SK-N-SH (cell line): ENCODE measurements at regions not wholly inside any gene's neighbourhood (a gene's known extent, or its start where the extent isn't known, plus 50 kb on each side); places are given as distances from the start of the nearest gene placed in this dataset.
A peak's percentile ranks its signal among the peaks of the same experiment; 100 is the strongest.

ENCODE experiments used
- CTCF ChIA-PET: fragments of 300-600, 350-600 bp; formaldehyde crosslinking; extraction: SDS; loops from one replicate; lab custom pipeline; 2021; lab: Yijun Ruan, JAX
- POLR2A ChIA-PET: fragments of 350-600 bp; sonication (Branson Sonifier 250); formaldehyde crosslinking; extraction: SDS; loops from one replicate; lab custom pipeline; 2020; ENCODE audit warnings: antibody characterized with exemption, inconsistent platforms; lab: Yijun Ruan, JAX
- DNase-seq: peaks from one replicate; pipeline ENCODE4 v3.0.0; 2012
- H2AFZ ChIP-seq: fragments of 200-600 bp; sonication (generic); 2 replicates; pipeline ENCODE4 v1.8.1; 2016; ENCODE audit warnings: antibody characterized with exemption, mild to moderate bottlenecking, low read depth
- H3F3A ChIP-seq: fragments of 200-600 bp; sonication (generic); replicated peaks from 2 replicates; pipeline ENCODE3; 2016; ENCODE audit warnings: antibody characterized with exemption, mild to moderate bottlenecking; ENCODE audit not compliant: insufficient read depth
- H3K27ac ChIP-seq, 2 experiments: fragments of 200-500 bp in 1 of 2; fragments of 200-600 bp in 1 of 2; sonication (Bioruptor generic) in 1 of 2; sonication (generic), shearing (Covaris generic) in 1 of 2; 2 replicates each; pipeline versions ENCODE4 v1.5.1 to v1.6.1; 2014 to 2016; ENCODE audit warnings: low read depth in 2 of 2, inconsistent platforms in 1 of 2, low read length in 1 of 2, mild to moderate bottlenecking in 1 of 2, mixed read lengths in 1 of 2
- H3K27me3 ChIP-seq: fragments of 200-600 bp; sonication (generic), shearing (Covaris generic); 2 replicates; pipeline ENCODE4 v1.6.1; 2016; ENCODE audit warnings: mixed run types; ENCODE audit not compliant: insufficient read depth
- H3K36me3 ChIP-seq, 2 experiments: fragments of 200-500 bp in 1 of 2; fragments of 200-600 bp in 1 of 2; sonication (Bioruptor generic) in 1 of 2; sonication (generic) in 1 of 2; replicated peaks in 1 of 2; 2 replicates each; pipeline versions ENCODE3 to v1.5.1; 2014 to 2016; ENCODE audit warnings: low read length in 1 of 2, mild to moderate bottlenecking in 1 of 2; ENCODE audit not compliant: insufficient read depth in 2 of 2, control insufficient read depth in 1 of 2
- H3K4me1 ChIP-seq, 2 experiments: fragments of 200-500 bp in 1 of 2; fragments of 200-600 bp in 1 of 2; sonication (Bioruptor generic) in 1 of 2; sonication (generic), shearing (Covaris generic) in 1 of 2; 2 replicates each; pipeline versions ENCODE4 v1.5.1 to v1.6.1; 2014 to 2016; ENCODE audit warnings: low read depth in 1 of 2, low read length in 1 of 2, mixed run types in 1 of 2; ENCODE audit not compliant: insufficient read depth in 2 of 2, control insufficient read depth in 1 of 2
- H3K4me2 ChIP-seq: fragments of 200-600 bp; sonication (generic), shearing (Covaris generic); 2 replicates; pipeline ENCODE4 v1.6.1; 2017; ENCODE audit warnings: mixed run types
- H3K4me3 ChIP-seq, 2 experiments: fragments of 200-500 bp in 1 of 2; fragments of 200-600 bp in 1 of 2; sonication (Bioruptor generic) in 1 of 2; sonication (generic), shearing (Covaris generic) in 1 of 2; 2 replicates each; pipeline versions ENCODE4 v1.5.1 to v1.8.1; 2014 to 2016; ENCODE audit warnings: low read depth in 2 of 2, inconsistent platforms in 1 of 2, low read length in 1 of 2, mild to moderate bottlenecking in 1 of 2, mixed read lengths in 1 of 2, moderate library complexity in 1 of 2
- H3K79me2 ChIP-seq: fragments of 200-600 bp; sonication (generic); 2 replicates; pipeline ENCODE4 v1.8.1; 2017; ENCODE audit warnings: mild to moderate bottlenecking; ENCODE audit not compliant: insufficient read depth
- H3K9ac ChIP-seq: fragments of 200-600 bp; sonication (generic); 2 replicates; pipeline ENCODE4 v1.6.1; 2017; ENCODE audit warnings: mixed run types
- H3K9me2 ChIP-seq: fragments of 200-600 bp; sonication (generic); 2 replicates; pipeline ENCODE4 v1.6.1; 2017; ENCODE audit warnings: mixed run types
- H3K9me3 ChIP-seq: fragments of 200-600 bp; sonication (generic); 2 replicates; pipeline ENCODE4 v1.6.1; 2017; ENCODE audit warnings: mixed run types, mild to moderate bottlenecking, moderate library complexity
- H4K20me1 ChIP-seq: fragments of 200-600 bp; sonication (generic); 2 replicates; pipeline ENCODE4 v1.6.1; 2017; ENCODE audit warnings: mild to moderate bottlenecking, mixed run types; ENCODE audit not compliant: insufficient read depth
- CHD2 ChIP-seq: fragments of 150-350 bp; IDR thresholded peaks from 2 replicates; pipeline ENCODE4 v1.6.1; 2018; ENCODE audit warnings: low read length; ENCODE audit not compliant: partially characterized antibody
- ELF1 ChIP-seq: IDR thresholded peaks from 2 replicates; pipeline ENCODE4 v1.4.0; 2012
- EP300 ChIP-seq, 2 experiments: IDR thresholded peaks; 2 replicates each; pipeline versions ENCODE4 v1.4.0 to v1.6.1; 2012; ENCODE audit warnings: borderline replicate concordance in 1 of 2, low read depth in 1 of 2, low read length in 1 of 2
- FOSL2 ChIP-seq: IDR thresholded peaks from 2 replicates; pipeline ENCODE4 v1.4.0; 2012; ENCODE audit warnings: low read depth, mild to moderate bottlenecking, moderate library complexity, borderline replicate concordance
- FOXJ3 ChIP-seq: sonication (generic); formaldehyde crosslinking; IDR thresholded peaks from 2 replicates; pipeline ENCODE4 v1.5.1; 2020; ENCODE audit warnings: mild to moderate bottlenecking, missing genetic modification reagents
- JUND ChIP-seq: IDR thresholded peaks from 2 replicates; pipeline ENCODE4 v1.4.0; 2012
- MEF2A ChIP-seq: IDR thresholded peaks from 2 replicates; pipeline ENCODE4 v1.4.0; 2012; ENCODE audit warnings: low read depth, borderline replicate concordance
- MXI1 ChIP-seq: IDR thresholded peaks from 2 replicates; pipeline ENCODE4 v1.6.1; 2012; ENCODE audit warnings: mild to moderate bottlenecking, low read depth, low read length, improper control_type of control experiment
- NFIC ChIP-seq: IDR thresholded peaks from 2 replicates; pipeline ENCODE4 v1.4.0; 2012; ENCODE audit warnings: borderline replicate concordance
- RAD21 ChIP-seq: IDR thresholded peaks from 2 replicates; pipeline ENCODE4 v1.6.1; 2012; ENCODE audit warnings: mild to moderate bottlenecking, low read length
- RCOR1 ChIP-seq: fragments of 150-350 bp; IDR thresholded peaks from 2 replicates; pipeline ENCODE4 v1.6.1; 2017; ENCODE audit warnings: antibody characterized with exemption, low read length
- RFX5 ChIP-seq: IDR thresholded peaks from 2 replicates; pipeline ENCODE4 v1.6.1; 2012; ENCODE audit warnings: mild to moderate bottlenecking, improper control_type of control experiment, low read length
- SIN3A ChIP-seq: IDR thresholded peaks from 2 replicates; pipeline ENCODE4 v1.6.1; 2012; ENCODE audit warnings: low read depth, mild to moderate bottlenecking, low read length, moderate library complexity, borderline replicate concordance
- SMC3 ChIP-seq: IDR thresholded peaks from 2 replicates; pipeline ENCODE4 v1.6.1; 2012; ENCODE audit warnings: low read depth, low read length, improper control_type of control experiment
- TAF1 ChIP-seq: IDR thresholded peaks from 2 replicates; pipeline ENCODE4 v1.6.1; 2012; ENCODE audit warnings: low read depth, mild to moderate bottlenecking, low read length, moderate library complexity, borderline replicate concordance
- TCF12 ChIP-seq: IDR thresholded peaks from 2 replicates; pipeline ENCODE4 v1.4.0; 2012
- YY1 ChIP-seq: IDR thresholded peaks from 2 replicates; pipeline ENCODE4 v1.4.0; 2012; ENCODE audit warnings: low read depth, mild to moderate bottlenecking
- WGBS: methylation state at CpG from one replicate; pipeline ENCODE4 v1.1.6; 2017; ENCODE audit warnings: low lambda C conversion rate; 5-methylcytosine and 5-hydroxymethylcytosine counted together
- TF ChIP-seq, protein P1 (sequence below): IDR thresholded peaks from 2 replicates; pipeline ENCODE4 v1.4.0; 2012; ENCODE audit warnings: low read depth
- TF ChIP-seq, protein P2 (sequence below): fragments of 200-600 bp; sonication (generic); IDR thresholded peaks from 2 replicates; pipeline ENCODE4 v1.6.1; 2017; ENCODE audit warnings: antibody characterized with exemption, mild to moderate bottlenecking, moderate library complexity
- TF ChIP-seq, protein P3 (sequence below): fragments of 150-350 bp; IDR thresholded peaks from 2 replicates; pipeline ENCODE4 v1.6.1; 2017; ENCODE audit warnings: antibody characterized with exemption, low read length, low read depth, borderline replicate concordance
- TF ChIP-seq, protein P4 (sequence below): IDR thresholded peaks from 2 replicates; pipeline ENCODE4 v1.6.1; 2012; ENCODE audit warnings: mild to moderate bottlenecking, low read depth, low read length, moderate library complexity
- TF ChIP-seq, protein P5 (sequence below): fragments of 150-350 bp; IDR thresholded peaks from 2 replicates; pipeline ENCODE4 v1.6.1; 2016; ENCODE audit warnings: mild to moderate bottlenecking, low read depth, low read length
- TF ChIP-seq, protein P6 (sequence below): IDR thresholded peaks from 2 replicates; pipeline ENCODE4 v1.4.0; 2012; ENCODE audit warnings: low read depth, borderline replicate concordance

DNA sequence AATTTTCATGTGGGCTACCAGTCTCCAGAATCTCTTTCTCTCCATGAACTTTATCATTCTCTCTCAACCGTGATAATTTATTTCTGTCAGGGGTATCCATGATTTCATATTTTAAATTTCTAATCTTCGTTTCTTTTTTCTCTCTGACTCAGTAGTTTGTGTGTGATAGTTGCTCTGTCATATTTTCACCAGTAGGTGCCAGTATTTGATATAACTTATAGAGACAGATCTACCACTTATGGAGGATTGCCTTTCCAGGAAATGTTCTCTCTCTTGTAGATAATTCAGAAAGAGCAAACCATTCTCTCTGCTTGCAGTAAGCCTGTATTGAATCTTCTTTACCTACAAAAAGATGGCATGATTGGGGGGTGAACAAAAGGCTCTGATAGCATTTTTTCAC is 79.3 kb upstream of the DYNLT3 start:
- ChIA-PET CTCF (interaction anchor here (0.6 to 2.7 kb wide), 14 partner anchors 9 to 530 kb away, joined by 3 to 17 read pairs (median 4); no protein-coding TSS in a partner anchor), POLR2A (no interaction called here)
- TF ChIP-seq EP300 (IDR thresholded peaks at IDR 0.05; ENCODE audit: borderline replicate concordance in 1 of 2, low read depth in 1 of 2, low read length in 1 of 2) (no peak), CHD2 (no peak), SIN3A (no peak), ELF1 (no peak), RCOR1 (no peak), TCF12 (no peak), RAD21 (peak; percentile 65), MEF2A (no peak), FOSL2 (no peak), RFX5 (no peak), JUND (no peak), FOXJ3 (no peak), NFIC (no peak), TAF1 (no peak), YY1 (no peak), SMC3 (peak; percentile 39), MXI1 (no peak)
- TF ChIP-seq, protein P1, sequence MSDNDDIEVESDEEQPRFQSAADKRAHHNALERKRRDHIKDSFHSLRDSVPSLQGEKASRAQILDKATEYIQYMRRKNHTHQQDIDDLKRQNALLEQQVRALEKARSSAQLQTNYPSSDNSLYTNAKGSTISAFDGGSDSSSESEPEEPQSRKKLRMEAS = no peak
- TF ChIP-seq, protein P2, sequence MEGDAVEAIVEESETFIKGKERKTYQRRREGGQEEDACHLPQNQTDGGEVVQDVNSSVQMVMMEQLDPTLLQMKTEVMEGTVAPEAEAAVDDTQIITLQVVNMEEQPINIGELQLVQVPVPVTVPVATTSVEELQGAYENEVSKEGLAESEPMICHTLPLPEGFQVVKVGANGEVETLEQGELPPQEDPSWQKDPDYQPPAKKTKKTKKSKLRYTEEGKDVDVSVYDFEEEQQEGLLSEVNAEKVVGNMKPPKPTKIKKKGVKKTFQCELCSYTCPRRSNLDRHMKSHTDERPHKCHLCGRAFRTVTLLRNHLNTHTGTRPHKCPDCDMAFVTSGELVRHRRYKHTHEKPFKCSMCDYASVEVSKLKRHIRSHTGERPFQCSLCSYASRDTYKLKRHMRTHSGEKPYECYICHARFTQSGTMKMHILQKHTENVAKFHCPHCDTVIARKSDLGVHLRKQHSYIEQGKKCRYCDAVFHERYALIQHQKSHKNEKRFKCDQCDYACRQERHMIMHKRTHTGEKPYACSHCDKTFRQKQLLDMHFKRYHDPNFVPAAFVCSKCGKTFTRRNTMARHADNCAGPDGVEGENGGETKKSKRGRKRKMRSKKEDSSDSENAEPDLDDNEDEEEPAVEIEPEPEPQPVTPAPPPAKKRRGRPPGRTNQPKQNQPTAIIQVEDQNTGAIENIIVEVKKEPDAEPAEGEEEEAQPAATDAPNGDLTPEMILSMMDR = peak; percentile 76
- TF ChIP-seq, protein P3, sequence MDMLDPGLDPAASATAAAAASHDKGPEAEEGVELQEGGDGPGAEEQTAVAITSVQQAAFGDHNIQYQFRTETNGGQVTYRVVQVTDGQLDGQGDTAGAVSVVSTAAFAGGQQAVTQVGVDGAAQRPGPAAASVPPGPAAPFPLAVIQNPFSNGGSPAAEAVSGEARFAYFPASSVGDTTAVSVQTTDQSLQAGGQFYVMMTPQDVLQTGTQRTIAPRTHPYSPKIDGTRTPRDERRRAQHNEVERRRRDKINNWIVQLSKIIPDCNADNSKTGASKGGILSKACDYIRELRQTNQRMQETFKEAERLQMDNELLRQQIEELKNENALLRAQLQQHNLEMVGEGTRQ = no peak
- TF ChIP-seq, protein P4, sequence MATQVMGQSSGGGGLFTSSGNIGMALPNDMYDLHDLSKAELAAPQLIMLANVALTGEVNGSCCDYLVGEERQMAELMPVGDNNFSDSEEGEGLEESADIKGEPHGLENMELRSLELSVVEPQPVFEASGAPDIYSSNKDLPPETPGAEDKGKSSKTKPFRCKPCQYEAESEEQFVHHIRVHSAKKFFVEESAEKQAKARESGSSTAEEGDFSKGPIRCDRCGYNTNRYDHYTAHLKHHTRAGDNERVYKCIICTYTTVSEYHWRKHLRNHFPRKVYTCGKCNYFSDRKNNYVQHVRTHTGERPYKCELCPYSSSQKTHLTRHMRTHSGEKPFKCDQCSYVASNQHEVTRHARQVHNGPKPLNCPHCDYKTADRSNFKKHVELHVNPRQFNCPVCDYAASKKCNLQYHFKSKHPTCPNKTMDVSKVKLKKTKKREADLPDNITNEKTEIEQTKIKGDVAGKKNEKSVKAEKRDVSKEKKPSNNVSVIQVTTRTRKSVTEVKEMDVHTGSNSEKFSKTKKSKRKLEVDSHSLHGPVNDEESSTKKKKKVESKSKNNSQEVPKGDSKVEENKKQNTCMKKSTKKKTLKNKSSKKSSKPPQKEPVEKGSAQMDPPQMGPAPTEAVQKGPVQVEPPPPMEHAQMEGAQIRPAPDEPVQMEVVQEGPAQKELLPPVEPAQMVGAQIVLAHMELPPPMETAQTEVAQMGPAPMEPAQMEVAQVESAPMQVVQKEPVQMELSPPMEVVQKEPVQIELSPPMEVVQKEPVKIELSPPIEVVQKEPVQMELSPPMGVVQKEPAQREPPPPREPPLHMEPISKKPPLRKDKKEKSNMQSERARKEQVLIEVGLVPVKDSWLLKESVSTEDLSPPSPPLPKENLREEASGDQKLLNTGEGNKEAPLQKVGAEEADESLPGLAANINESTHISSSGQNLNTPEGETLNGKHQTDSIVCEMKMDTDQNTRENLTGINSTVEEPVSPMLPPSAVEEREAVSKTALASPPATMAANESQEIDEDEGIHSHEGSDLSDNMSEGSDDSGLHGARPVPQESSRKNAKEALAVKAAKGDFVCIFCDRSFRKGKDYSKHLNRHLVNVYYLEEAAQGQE = no peak
- TF ChIP-seq, protein P5, sequence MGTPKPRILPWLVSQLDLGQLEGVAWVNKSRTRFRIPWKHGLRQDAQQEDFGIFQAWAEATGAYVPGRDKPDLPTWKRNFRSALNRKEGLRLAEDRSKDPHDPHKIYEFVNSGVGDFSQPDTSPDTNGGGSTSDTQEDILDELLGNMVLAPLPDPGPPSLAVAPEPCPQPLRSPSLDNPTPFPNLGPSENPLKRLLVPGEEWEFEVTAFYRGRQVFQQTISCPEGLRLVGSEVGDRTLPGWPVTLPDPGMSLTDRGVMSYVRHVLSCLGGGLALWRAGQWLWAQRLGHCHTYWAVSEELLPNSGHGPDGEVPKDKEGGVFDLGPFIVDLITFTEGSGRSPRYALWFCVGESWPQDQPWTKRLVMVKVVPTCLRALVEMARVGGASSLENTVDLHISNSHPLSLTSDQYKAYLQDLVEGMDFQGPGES = no peak
- TF ChIP-seq, protein P6, sequence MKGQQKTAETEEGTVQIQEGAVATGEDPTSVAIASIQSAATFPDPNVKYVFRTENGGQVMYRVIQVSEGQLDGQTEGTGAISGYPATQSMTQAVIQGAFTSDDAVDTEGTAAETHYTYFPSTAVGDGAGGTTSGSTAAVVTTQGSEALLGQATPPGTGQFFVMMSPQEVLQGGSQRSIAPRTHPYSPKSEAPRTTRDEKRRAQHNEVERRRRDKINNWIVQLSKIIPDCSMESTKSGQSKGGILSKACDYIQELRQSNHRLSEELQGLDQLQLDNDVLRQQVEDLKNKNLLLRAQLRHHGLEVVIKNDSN = no peak
- no peaks in the 10 kb centered on the region for H3K9me2 ChIP-seq
- H3K36me3 ChIP-seq = no peaks in the 10 kb centered on the region
- peak; percentile 8 for DNase-seq
- no peaks in the 10 kb centered on the region for H3K9me3 ChIP-seq
- no peaks in the 10 kb centered on the region for H3F3A ChIP-seq
- H3K4me2 ChIP-seq = no peak overlapping the region
- no peak overlapping the region for H3K9ac ChIP-seq
- under 1% methylated on average over 2 of the region's 2 CpGs for whole genome bisulfite sequencing
- H4K20me1 ChIP-seq = no peaks in the 10 kb centered on the region
- no peaks in the 10 kb centered on the region for H3K27me3 ChIP-seq
- no peaks in the 10 kb centered on the region for H3K79me2 ChIP-seq
- H3K4me3 ChIP-seq = no peak overlapping the region
- no peaks in the 10 kb centered on the region for H3K4me1 ChIP-seq
- H2AFZ ChIP-seq = no peak overlapping the region
- no peak overlapping the region for H3K27ac ChIP-seq
